ENCODE measurements at regions not wholly inside any gene's neighbourhood (a gene's known extent, or its start where the extent isn't known, plus 50 kb on each side); places are given as distances from the start of the nearest gene placed in this dataset.
"Not testable (repeated sequence)": the region's sequence is repeated elsewhere in the genome, so short reads cannot be mapped to it uniquely, and the experiment has no call there.

DNA sequence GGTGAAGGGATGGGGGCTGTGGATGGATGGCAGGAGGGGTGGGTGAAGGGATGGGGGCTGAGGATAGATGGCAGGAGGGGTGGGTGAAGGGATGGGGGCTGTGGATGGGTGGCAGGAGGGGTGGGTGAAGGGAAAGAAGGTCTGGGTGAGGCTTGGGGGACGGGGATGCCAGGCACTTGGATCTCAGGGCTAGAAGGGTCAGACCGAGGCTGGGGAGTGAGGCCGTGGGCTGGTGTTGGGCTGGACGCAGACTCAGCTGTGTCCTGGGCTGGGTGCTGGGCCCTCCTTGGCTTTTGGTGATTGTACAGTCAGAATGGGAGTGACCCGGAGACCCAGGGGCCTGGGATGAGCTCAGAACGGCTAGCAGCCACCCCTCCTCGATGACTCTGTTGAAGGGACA is 192.4 kb downstream of the TMEM121 start:
- TF ChIP-seq, protein P1, sequence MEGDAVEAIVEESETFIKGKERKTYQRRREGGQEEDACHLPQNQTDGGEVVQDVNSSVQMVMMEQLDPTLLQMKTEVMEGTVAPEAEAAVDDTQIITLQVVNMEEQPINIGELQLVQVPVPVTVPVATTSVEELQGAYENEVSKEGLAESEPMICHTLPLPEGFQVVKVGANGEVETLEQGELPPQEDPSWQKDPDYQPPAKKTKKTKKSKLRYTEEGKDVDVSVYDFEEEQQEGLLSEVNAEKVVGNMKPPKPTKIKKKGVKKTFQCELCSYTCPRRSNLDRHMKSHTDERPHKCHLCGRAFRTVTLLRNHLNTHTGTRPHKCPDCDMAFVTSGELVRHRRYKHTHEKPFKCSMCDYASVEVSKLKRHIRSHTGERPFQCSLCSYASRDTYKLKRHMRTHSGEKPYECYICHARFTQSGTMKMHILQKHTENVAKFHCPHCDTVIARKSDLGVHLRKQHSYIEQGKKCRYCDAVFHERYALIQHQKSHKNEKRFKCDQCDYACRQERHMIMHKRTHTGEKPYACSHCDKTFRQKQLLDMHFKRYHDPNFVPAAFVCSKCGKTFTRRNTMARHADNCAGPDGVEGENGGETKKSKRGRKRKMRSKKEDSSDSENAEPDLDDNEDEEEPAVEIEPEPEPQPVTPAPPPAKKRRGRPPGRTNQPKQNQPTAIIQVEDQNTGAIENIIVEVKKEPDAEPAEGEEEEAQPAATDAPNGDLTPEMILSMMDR (IDR thresholded peaks at IDR 0.05) = not testable (repeated sequence)
- TF ChIP-seq POLR2AphosphoS5 (IDR thresholded peaks at IDR 0.05; ENCODE audit: insufficient read depth in 1 of 2, low read depth in 1 of 2); POLR2A (IDR thresholded peaks at IDR 0.05): not testable (repeated sequence)
